Vagina (tissue), 2 donors: ENCODE measurements at regions not wholly inside any gene's neighbourhood (a gene's known extent, or its start where the extent isn't known, plus 50 kb on each side); places are given as distances from the start of the nearest gene placed in this dataset.

Experiments
- POLR2A ChIP-seq, 2 donors: fragments of 450-650 bp; IDR thresholded peaks; one replicate each; pipeline ENCODE4 v1.6.1; 2017; ENCODE audit warnings: antibody characterized with exemption in 2 of 2, mild to moderate bottlenecking in 2 of 2, moderate library complexity in 2 of 2
- POLR2AphosphoS5 ChIP-seq, 2 donors: sonication (generic); formaldehyde crosslinking; IDR thresholded peaks; one replicate each; pipeline ENCODE4 v1.9.0; 2017; ENCODE audit warnings: antibody characterized with exemption in 2 of 2, mild to moderate bottlenecking in 2 of 2, low read depth in 1 of 2; ENCODE audit not compliant: insufficient read depth in 1 of 2
- TF ChIP-seq, protein P1 (sequence below), 3 experiments: fragments of 450-650 bp in 2 of 3; fragments of 200-600 bp in 1 of 3; sonication (generic) in 1 of 3; IDR thresholded peaks; one replicate each; pipeline ENCODE4 v1.5.1; 2017 to 2019; ENCODE audit warnings: antibody characterized with exemption in 3 of 3, mild to moderate bottlenecking in 2 of 3, moderate library complexity in 2 of 3

GRCh38 chr2:35417293-35417692, 938.3 kb upstream of the CRIM1 start:
- TF ChIP-seq, protein P1, sequence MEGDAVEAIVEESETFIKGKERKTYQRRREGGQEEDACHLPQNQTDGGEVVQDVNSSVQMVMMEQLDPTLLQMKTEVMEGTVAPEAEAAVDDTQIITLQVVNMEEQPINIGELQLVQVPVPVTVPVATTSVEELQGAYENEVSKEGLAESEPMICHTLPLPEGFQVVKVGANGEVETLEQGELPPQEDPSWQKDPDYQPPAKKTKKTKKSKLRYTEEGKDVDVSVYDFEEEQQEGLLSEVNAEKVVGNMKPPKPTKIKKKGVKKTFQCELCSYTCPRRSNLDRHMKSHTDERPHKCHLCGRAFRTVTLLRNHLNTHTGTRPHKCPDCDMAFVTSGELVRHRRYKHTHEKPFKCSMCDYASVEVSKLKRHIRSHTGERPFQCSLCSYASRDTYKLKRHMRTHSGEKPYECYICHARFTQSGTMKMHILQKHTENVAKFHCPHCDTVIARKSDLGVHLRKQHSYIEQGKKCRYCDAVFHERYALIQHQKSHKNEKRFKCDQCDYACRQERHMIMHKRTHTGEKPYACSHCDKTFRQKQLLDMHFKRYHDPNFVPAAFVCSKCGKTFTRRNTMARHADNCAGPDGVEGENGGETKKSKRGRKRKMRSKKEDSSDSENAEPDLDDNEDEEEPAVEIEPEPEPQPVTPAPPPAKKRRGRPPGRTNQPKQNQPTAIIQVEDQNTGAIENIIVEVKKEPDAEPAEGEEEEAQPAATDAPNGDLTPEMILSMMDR (IDR thresholded peaks at IDR 0.05), result no peak
- TF ChIP-seq POLR2A (IDR thresholded peaks at IDR 0.05) (no peak), POLR2AphosphoS5 (IDR thresholded peaks at IDR 0.05; ENCODE audit: insufficient read depth in 1 of 2, low read depth in 1 of 2) (no peak)
